A549 (cell line): ENCODE measurements at regions not wholly inside any gene's neighbourhood (a gene's known extent, or its start where the extent isn't known, plus 50 kb on each side); places are given as distances from the start of the nearest gene placed in this dataset.

ENCODE experiments used
- ATAC-seq, 2 experiments: fragments of 200-7000 bp in 1 of 2; fragments of >200 bp in 1 of 2; cut with Nextera tagmentation in 1 of 2; cut with Tn5 transposase in 1 of 2; 3 replicates each; pipeline versions ENCODE4 v1.8.0 to v1.9.1; 2018 to 2020; ENCODE audit warnings: mild to moderate bottlenecking in 1 of 2, moderate library complexity in 1 of 2
- CTCF ChIA-PET: fragments of 300-600 bp; sonication (Branson Sonifier 250); formaldehyde crosslinking; extraction: SDS; loops from one replicate; lab custom pipeline; 2021; ENCODE audit warnings: antibody characterized with exemption, inconsistent platforms; lab: Yijun Ruan, JAX
- POLR2A ChIA-PET: fragments of 350-600 bp; formaldehyde crosslinking; extraction: SDS; loops from one replicate; lab custom pipeline; 2021; ENCODE audit warnings: antibody characterized with exemption, inconsistent platforms; lab: Yijun Ruan, JAX
- DNase-seq, 2 experiments: peaks; one replicate each; pipeline versions ENCODE4 v3.0.0 to v3.0.0-alpha.2; 2011 to 2016; ENCODE audit warnings: low read depth in 1 of 2, low spot score in 1 of 2
- FAIRE-seq: peaks from 2 replicates; lab custom pipeline; 2011; peaks lifted over from hg19 to GRCh38; lab: Jason Lieb, UNC
- H3K27ac ChIP-seq, 2 experiments: fragments of >200 bp; sonication (Bioruptor Twin); formaldehyde crosslinking; 3 replicates each; pipeline ENCODE4 v1.5.1; 2016 to 2017
- H3K4me1 ChIP-seq: fragments of >200 bp; sonication (Bioruptor Twin); formaldehyde crosslinking; 3 replicates; pipeline ENCODE4 v1.6.1; 2016
- H3K4me2 ChIP-seq: fragments of >200 bp; sonication (Bioruptor Twin); formaldehyde crosslinking; 3 replicates; pipeline ENCODE4 v1.6.1; 2016
- H3K4me3 ChIP-seq: fragments of >200 bp; sonication (Bioruptor Twin); formaldehyde crosslinking; 3 replicates; pipeline ENCODE4 v1.5.1; 2016
- H3K9me3 ChIP-seq: fragments of >200 bp; sonication (Bioruptor Twin); formaldehyde crosslinking; 3 replicates; pipeline ENCODE4 v1.6.1; 2016
- BHLHE40 ChIP-seq: IDR thresholded peaks from 2 replicates; pipeline ENCODE4 v1.6.1; 2012; ENCODE audit warnings: low read depth, low read length, inconsistent platforms
- CBX2 ChIP-seq: fragments of 200-600 bp; sonication (generic); IDR thresholded peaks from 2 replicates; pipeline ENCODE4 v1.6.1; 2016; ENCODE audit warnings: low read depth, mild to moderate bottlenecking, borderline replicate concordance
- CBX8 ChIP-seq: fragments of 200-600 bp; sonication (generic); IDR thresholded peaks from 2 replicates; pipeline ENCODE4 v1.6.1; 2016
- CHD4 ChIP-seq: fragments of 200-600 bp; sonication (generic); IDR thresholded peaks from 2 replicates; pipeline ENCODE4 v1.6.1; 2016; ENCODE audit warnings: antibody characterized with exemption, mild to moderate bottlenecking, borderline replicate concordance
- EP300 ChIP-seq, 2 experiments: fragments of >200 bp; sonication (Bioruptor Twin); formaldehyde crosslinking; IDR thresholded peaks; 2 replicates in 1 of 2; 3 replicates in 1 of 2; pipeline ENCODE4 v1.6.1; 2016 to 2017
- FOSL2 ChIP-seq, 2 experiments: fragments of 450-650 bp in 1 of 2; fragments of >200 bp in 1 of 2; sonication (Bioruptor Twin) in 1 of 2; formaldehyde crosslinking; IDR thresholded peaks; 2 replicates each; pipeline versions ENCODE4 v1.5.0 to v1.6.1; 2016 to 2020; ENCODE audit warnings: mild to moderate bottlenecking in 1 of 2, moderate library complexity in 1 of 2
- FOXS1 ChIP-seq: fragments of 250-450 bp; sonication (Bioruptor Pico); IDR thresholded peaks from 2 replicates; pipeline ENCODE4 v1.5.0; 2020; ENCODE audit warnings: mild to moderate bottlenecking, moderate library complexity
- HDAC2 ChIP-seq: fragments of 200-600 bp; sonication (generic); IDR thresholded peaks from 2 replicates; pipeline ENCODE4 v1.6.1; 2016
- HEYL ChIP-seq: fragments of 250-450 bp; sonication (Bioruptor Pico); IDR thresholded peaks from 2 replicates; pipeline ENCODE4 v1.8.0; 2021; ENCODE audit warnings: mild to moderate bottlenecking, moderate library complexity
- JUN ChIP-seq, 2 experiments: fragments of >200 bp; sonication (Bioruptor Twin); formaldehyde crosslinking; IDR thresholded peaks; 2 replicates in 1 of 2; 3 replicates in 1 of 2; pipeline ENCODE4 v1.6.1; 2016 to 2017
- KDM5A ChIP-seq: fragments of 200-600 bp; sonication (generic); IDR thresholded peaks from 2 replicates; pipeline ENCODE4 v1.6.1; 2016; ENCODE audit warnings: antibody characterized with exemption, mild to moderate bottlenecking
- MAFK ChIP-seq: fragments of 450-650 bp; IDR thresholded peaks from 2 replicates; pipeline ENCODE4 v1.6.1; 2014; ENCODE audit not compliant: partially characterized antibody
- MYC ChIP-seq: IDR thresholded peaks from 2 replicates; pipeline ENCODE4 v1.6.1; 2012; ENCODE audit warnings: mild to moderate bottlenecking, inconsistent platforms, low read length, improper control_type of control experiment, borderline replicate concordance
- NFE2L2 ChIP-seq: fragments of 150-350 bp; conservative IDR thresholded peaks from 2 replicates; pipeline ENCODE4 v1.6.1; 2014; ENCODE audit warnings: low read length
- NPAS2 ChIP-seq: fragments of 250-450 bp; sonication (Bioruptor Pico); IDR thresholded peaks from 2 replicates; pipeline ENCODE4 v1.8.0; 2022; ENCODE audit warnings: mild to moderate bottlenecking, moderate library complexity, borderline replicate concordance
- NR3C1 ChIP-seq: fragments of >200 bp; sonication (Bioruptor Twin); formaldehyde crosslinking; IDR thresholded peaks from 3 replicates; pipeline ENCODE4 v1.6.1; 2017
- PHF8 ChIP-seq: fragments of 200-600 bp; sonication (generic); IDR thresholded peaks from 2 replicates; pipeline ENCODE4 v1.6.1; 2016; ENCODE audit warnings: low read depth, mild to moderate bottlenecking, antibody characterized with exemption, moderate library complexity, borderline replicate concordance
- RAD21 ChIP-seq, 2 experiments: fragments of >200 bp in 1 of 2; sonication (Bioruptor Twin) in 1 of 2; formaldehyde crosslinking in 1 of 2; IDR thresholded peaks in 1 of 2; conservative IDR thresholded peaks in 1 of 2; 2 replicates in 1 of 2; 3 replicates in 1 of 2; pipeline ENCODE4 v1.6.1; 2012 to 2018; ENCODE audit warnings: inconsistent platforms in 1 of 2
- RNF2 ChIP-seq: fragments of 200-600 bp; sonication (generic); IDR thresholded peaks from 2 replicates; pipeline ENCODE4 v1.6.1; 2016; ENCODE audit warnings: low read depth, mild to moderate bottlenecking, antibody characterized with exemption, moderate library complexity, borderline replicate concordance
- SMC3 ChIP-seq: fragments of >200 bp; sonication (Bioruptor Twin); formaldehyde crosslinking; IDR thresholded peaks from 3 replicates; pipeline ENCODE4 v1.6.1; 2018; ENCODE audit warnings: inconsistent platforms
- SREBF2 ChIP-seq: fragments of 450-650 bp; IDR thresholded peaks from 2 replicates; pipeline ENCODE4 v1.6.1; 2014; ENCODE audit warnings: mild to moderate bottlenecking, moderate library complexity
- TP53 ChIP-seq: fragments of 250-450 bp; sonication (Bioruptor Pico); IDR thresholded peaks from 2 replicates; pipeline ENCODE4 v1.5.0; 2021; ENCODE audit warnings: mild to moderate bottlenecking, moderate library complexity
- ZC3H11A ChIP-seq: fragments of 450-650 bp; IDR thresholded peaks from 2 replicates; pipeline ENCODE4 v1.6.1; 2014; ENCODE audit warnings: antibody characterized with exemption, mild to moderate bottlenecking
- ZSCAN20 ChIP-seq: fragments of 250-450 bp; sonication (Bioruptor Pico); IDR thresholded peaks from 2 replicates; pipeline ENCODE4 v1.8.0; 2022; ENCODE audit warnings: mild to moderate bottlenecking, moderate library complexity
- WGBS: methylation state at CpG from one replicate; pipeline ENCODE4 v1.1.6; 2017; ENCODE audit errors: missing lambda C conversion rate; 5-methylcytosine and 5-hydroxymethylcytosine counted together
- TF ChIP-seq, protein P1 (sequence below): fragments of >200 bp; sonication (Bioruptor Twin); formaldehyde crosslinking; IDR thresholded peaks from 3 replicates; pipeline ENCODE4 v1.5.1; 2016
- TF ChIP-seq, protein P2 (sequence below): fragments of 250-450 bp; sonication (Bioruptor Pico); IDR thresholded peaks from 2 replicates; pipeline ENCODE4 v1.5.0; 2020; ENCODE audit warnings: low read depth, mild to moderate bottlenecking, moderate library complexity
- TF ChIP-seq, protein P3 (sequence below): IDR thresholded peaks from 2 replicates; pipeline ENCODE4 v1.6.1; 2012
- TF ChIP-seq, protein P4 (sequence below): fragments of >200 bp; sonication (Bioruptor Twin); formaldehyde crosslinking; IDR thresholded peaks from 3 replicates; pipeline ENCODE4 v1.6.1; 2016
- TF ChIP-seq, protein P5 (sequence below): IDR thresholded peaks from 2 replicates; pipeline ENCODE4 v1.6.1; 2012; ENCODE audit warnings: low read depth, borderline replicate concordance
- TF ChIP-seq, protein P6 (sequence below): fragments of 150-350 bp; IDR thresholded peaks from 2 replicates; pipeline ENCODE4 v1.6.1; 2014; ENCODE audit warnings: low read depth, mild to moderate bottlenecking, low read length

DNA sequence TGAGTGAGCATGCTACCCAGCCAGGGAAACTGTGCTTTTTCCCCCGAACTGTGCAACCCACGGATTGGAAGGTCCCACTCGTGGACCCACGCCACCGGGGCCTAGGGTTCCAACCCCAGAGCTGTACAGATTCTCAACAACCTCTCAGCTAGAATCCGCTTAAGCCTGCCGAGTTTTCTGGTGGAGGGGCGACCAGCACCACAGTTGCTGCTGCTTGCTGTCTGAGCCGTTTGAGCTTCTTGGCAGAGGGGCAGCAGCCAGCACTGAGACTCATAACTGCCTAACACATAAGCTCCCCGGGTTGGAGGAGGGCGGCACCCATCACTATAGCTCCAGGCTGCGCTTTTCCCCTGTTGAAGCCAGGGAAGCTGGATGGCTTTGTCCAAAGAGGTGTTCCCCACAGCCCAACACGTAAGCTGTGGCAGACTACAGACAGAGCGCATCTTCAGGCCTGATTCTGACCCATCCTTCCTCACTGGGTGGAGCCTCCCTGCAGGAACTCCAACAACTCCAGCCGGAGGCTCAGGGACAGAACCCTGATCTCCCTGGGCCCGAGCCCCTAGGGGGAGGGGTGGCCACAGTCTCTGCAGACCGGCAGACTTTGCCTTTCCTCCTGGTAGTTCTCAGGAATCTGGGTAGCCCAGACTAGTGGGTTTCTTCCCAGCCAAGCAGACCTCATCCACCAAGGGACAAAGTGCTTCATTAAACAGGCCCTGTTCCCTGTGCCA, 871.6 kb downstream of the SLITRK6 start:
- Histone ChIP-seq H3K4me1 (no peaks in the 10 kb centered on the region), H3K27ac (no peak overlapping the region), H3K9me3 (no peaks in the 10 kb centered on the region)
- FAIRE-seq (no peak), DNase-seq (no peak), ATAC-seq (no peak)
- CTCF ChIA-PET, result interaction anchor here (1.1 kb wide), 1 partner anchor 887 kb away, joined by 3 read pairs; no protein-coding TSS in a partner anchor
- POLR2A ChIA-PET, result no interaction called here
- TF ChIP-seq CHD4 (no peak), NPAS2 (CRISPR knock-in tag) (no peak), FOSL2 (IDR thresholded peaks at IDR 0.05) (no peak), FOSL2 (CRISPR knock-in tag; IDR thresholded peaks at IDR 0.05) (no peak), RAD21 (conservative IDR thresholded peaks at IDR 0.05 in 1 of 2, IDR thresholded peaks at IDR 0.05 in 1 of 2) (no peak), HDAC2 (no peak), BHLHE40 (no peak), HEYL (no peak), RNF2 (no peak), MYC (no peak), KDM5A (no peak), EP300 (IDR thresholded peaks at IDR 0.05) (no peak), CBX2 (no peak), ZC3H11A (no peak), JUN (IDR thresholded peaks at IDR 0.05) (no peak), ZSCAN20 (CRISPR knock-in tag) (no peak)
- TF ChIP-seq, protein P1, sequence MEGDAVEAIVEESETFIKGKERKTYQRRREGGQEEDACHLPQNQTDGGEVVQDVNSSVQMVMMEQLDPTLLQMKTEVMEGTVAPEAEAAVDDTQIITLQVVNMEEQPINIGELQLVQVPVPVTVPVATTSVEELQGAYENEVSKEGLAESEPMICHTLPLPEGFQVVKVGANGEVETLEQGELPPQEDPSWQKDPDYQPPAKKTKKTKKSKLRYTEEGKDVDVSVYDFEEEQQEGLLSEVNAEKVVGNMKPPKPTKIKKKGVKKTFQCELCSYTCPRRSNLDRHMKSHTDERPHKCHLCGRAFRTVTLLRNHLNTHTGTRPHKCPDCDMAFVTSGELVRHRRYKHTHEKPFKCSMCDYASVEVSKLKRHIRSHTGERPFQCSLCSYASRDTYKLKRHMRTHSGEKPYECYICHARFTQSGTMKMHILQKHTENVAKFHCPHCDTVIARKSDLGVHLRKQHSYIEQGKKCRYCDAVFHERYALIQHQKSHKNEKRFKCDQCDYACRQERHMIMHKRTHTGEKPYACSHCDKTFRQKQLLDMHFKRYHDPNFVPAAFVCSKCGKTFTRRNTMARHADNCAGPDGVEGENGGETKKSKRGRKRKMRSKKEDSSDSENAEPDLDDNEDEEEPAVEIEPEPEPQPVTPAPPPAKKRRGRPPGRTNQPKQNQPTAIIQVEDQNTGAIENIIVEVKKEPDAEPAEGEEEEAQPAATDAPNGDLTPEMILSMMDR, result no peak
- TF ChIP-seq, protein P2, sequence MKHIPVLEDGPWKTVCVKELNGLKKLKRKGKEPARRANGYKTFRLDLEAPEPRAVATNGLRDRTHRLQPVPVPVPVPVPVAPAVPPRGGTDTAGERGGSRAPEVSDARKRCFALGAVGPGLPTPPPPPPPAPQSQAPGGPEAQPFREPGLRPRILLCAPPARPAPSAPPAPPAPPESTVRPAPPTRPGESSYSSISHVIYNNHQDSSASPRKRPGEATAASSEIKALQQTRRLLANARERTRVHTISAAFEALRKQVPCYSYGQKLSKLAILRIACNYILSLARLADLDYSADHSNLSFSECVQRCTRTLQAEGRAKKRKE, result no peak
- TF ChIP-seq, protein P3, sequence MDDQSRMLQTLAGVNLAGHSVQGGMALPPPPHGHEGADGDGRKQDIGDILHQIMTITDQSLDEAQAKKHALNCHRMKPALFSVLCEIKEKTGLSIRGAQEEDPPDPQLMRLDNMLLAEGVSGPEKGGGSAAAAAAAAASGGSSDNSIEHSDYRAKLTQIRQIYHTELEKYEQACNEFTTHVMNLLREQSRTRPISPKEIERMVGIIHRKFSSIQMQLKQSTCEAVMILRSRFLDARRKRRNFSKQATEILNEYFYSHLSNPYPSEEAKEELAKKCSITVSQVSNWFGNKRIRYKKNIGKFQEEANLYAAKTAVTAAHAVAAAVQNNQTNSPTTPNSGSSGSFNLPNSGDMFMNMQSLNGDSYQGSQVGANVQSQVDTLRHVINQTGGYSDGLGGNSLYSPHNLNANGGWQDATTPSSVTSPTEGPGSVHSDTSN, result no peak
- TF ChIP-seq, protein P4, sequence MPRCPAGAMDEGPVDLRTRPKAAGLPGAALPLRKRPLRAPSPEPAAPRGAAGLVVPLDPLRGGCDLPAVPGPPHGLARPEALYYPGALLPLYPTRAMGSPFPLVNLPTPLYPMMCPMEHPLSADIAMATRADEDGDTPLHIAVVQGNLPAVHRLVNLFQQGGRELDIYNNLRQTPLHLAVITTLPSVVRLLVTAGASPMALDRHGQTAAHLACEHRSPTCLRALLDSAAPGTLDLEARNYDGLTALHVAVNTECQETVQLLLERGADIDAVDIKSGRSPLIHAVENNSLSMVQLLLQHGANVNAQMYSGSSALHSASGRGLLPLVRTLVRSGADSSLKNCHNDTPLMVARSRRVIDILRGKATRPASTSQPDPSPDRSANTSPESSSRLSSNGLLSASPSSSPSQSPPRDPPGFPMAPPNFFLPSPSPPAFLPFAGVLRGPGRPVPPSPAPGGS, result no peak
- TF ChIP-seq, all 56 proteins: peak for 0
- WGBS, result 82% methylated on average over 10 of the region's 17 CpGs
- no peak overlapping the region for H3K4me2 ChIP-seq
- H3K4me3 ChIP-seq, result no peak overlapping the region

DNA sequence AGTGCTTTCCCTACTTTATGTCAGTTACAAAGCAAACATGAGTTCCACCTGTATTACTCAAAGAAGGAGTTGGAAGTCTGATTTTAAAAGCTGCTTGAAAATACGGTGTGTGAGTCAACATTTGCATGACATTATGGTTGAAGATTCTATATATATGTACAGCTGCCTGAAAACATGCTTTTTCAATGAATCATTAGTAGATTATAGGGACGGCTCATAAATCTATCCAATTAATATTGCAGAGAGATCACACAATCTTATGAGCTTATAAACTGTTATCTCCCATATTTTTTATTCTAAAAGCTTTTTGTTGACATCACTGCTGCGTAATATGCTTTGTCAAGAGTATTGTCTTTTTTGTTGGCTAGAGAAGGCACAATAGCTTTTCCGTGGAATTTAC, 873.8 kb downstream of the SLITRK6 start:
- Histone ChIP-seq H3K4me3 (no peak overlapping the region), H3K4me2 (no peak overlapping the region), H3K9me3 (no peaks in the 10 kb centered on the region), H3K27ac (no peak overlapping the region), H3K4me1 (no peaks in the 10 kb centered on the region)
- ChIA-PET CTCF (interaction anchor here (0.5 to 0.6 kb wide), 2 partner anchors 392 to 808 kb away, joined by 3 to 4 read pairs; no protein-coding TSS in a partner anchor), POLR2A (no interaction called here)
- TF ChIP-seq TP53 (CRISPR knock-in tag), result no peak
- TF ChIP-seq SREBF2, result no peak
- TF ChIP-seq FOXS1 (CRISPR knock-in tag), result no peak
- TF ChIP-seq, protein P5, sequence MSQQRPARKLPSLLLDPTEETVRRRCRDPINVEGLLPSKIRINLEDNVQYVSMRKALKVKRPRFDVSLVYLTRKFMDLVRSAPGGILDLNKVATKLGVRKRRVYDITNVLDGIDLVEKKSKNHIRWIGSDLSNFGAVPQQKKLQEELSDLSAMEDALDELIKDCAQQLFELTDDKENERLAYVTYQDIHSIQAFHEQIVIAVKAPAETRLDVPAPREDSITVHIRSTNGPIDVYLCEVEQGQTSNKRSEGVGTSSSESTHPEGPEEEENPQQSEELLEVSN, result no peak
- TF ChIP-seq CBX8, result no peak
- no peak for TF ChIP-seq PHF8
- TF ChIP-seq SMC3, result no peak
- TF ChIP-seq EP300 (IDR thresholded peaks at IDR 0.05), result no peak
- TF ChIP-seq, protein P3, result no peak
- no peak for TF ChIP-seq MAFK
- TF ChIP-seq NFE2L2, result no peak
- TF ChIP-seq, protein P6, sequence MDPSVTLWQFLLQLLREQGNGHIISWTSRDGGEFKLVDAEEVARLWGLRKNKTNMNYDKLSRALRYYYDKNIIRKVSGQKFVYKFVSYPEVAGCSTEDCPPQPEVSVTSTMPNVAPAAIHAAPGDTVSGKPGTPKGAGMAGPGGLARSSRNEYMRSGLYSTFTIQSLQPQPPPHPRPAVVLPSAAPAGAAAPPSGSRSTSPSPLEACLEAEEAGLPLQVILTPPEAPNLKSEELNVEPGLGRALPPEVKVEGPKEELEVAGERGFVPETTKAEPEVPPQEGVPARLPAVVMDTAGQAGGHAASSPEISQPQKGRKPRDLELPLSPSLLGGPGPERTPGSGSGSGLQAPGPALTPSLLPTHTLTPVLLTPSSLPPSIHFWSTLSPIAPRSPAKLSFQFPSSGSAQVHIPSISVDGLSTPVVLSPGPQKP, result no peak
- TF ChIP-seq NR3C1, result no peak
- no peak for TF ChIP-seq CBX2
- WGBS, result 42% methylated on average over 4 of the region's 4 CpGs
- ATAC-seq (no peak), DNase-seq (no peak), FAIRE-seq (no peak)
